GM12874 (cell line): ENCODE measurements at regions not wholly inside any gene's neighbourhood (a gene's known extent, or its start where the extent isn't known, plus 50 kb on each side); places are given as distances from the start of the nearest gene placed in this dataset.

Source experiments
- TF ChIP-seq, protein P1 (sequence below): IDR thresholded peaks from 2 replicates; pipeline ENCODE4 v1.5.1; 2011; ENCODE audit warnings: low read depth, mild to moderate bottlenecking, control low read depth, low read length, moderate library complexity; ENCODE audit not compliant: insufficient read depth

DNA sequence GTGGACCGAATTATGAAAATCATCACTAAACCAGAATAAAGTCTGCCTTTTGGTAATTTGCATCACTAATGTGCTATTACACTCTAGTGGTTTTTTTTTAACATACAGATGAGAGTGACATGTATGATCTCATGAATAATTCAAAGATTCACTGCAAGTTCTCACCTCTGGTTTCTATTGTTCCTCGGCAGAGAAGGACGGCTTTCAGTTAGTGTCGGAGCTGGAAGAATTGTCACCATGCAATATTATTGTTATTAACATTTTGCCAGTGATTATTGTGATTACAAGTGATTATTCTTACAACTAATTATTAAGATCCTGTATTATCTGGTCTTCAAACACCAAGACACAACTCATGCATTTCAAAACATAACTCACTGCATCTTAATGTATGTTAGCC is 366.6 kb upstream of the RPS23 start:
- TF ChIP-seq, protein P1, sequence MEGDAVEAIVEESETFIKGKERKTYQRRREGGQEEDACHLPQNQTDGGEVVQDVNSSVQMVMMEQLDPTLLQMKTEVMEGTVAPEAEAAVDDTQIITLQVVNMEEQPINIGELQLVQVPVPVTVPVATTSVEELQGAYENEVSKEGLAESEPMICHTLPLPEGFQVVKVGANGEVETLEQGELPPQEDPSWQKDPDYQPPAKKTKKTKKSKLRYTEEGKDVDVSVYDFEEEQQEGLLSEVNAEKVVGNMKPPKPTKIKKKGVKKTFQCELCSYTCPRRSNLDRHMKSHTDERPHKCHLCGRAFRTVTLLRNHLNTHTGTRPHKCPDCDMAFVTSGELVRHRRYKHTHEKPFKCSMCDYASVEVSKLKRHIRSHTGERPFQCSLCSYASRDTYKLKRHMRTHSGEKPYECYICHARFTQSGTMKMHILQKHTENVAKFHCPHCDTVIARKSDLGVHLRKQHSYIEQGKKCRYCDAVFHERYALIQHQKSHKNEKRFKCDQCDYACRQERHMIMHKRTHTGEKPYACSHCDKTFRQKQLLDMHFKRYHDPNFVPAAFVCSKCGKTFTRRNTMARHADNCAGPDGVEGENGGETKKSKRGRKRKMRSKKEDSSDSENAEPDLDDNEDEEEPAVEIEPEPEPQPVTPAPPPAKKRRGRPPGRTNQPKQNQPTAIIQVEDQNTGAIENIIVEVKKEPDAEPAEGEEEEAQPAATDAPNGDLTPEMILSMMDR: no peak

DNA sequence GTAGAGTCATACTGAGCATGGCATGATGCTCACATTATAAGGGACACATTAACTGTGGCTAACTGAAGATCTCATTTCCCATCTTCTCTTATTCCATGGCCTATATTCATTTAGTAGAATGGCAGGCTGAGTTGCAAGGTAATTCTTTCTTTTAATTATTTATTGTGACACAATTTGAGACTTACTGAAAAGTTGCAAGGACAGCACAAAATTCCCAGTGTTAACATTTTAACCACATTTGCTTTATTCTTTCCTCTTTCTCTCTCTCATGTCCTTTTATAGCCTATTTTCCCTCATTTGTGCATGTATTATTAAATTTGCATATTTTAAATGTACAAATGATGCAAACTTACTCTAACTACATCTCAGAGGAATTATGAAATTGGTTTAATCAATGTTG is 366.1 kb upstream of the RPS23 start:
- TF ChIP-seq, protein P1: no peak

DNA sequence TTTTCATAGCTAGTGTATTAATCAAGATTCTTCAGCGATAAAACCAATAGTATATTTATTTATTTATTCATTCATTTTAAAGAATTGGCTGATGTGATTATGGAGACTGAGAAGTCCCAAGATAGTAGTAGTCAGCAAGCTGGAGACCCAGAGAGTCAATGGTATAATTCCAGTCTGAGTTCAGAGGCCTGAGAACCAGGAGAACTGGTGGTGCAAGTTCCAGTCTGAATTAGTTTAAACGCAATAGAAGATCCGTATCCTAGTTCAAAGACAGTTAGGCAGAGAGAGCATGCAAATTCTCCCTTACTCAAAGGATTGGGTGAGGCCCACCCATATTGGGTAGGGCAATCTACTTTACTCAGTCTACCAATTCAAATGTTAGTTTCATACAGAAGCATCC is 364.2 kb upstream of the RPS23 start:
- TF ChIP-seq, protein P1: no peak

DNA sequence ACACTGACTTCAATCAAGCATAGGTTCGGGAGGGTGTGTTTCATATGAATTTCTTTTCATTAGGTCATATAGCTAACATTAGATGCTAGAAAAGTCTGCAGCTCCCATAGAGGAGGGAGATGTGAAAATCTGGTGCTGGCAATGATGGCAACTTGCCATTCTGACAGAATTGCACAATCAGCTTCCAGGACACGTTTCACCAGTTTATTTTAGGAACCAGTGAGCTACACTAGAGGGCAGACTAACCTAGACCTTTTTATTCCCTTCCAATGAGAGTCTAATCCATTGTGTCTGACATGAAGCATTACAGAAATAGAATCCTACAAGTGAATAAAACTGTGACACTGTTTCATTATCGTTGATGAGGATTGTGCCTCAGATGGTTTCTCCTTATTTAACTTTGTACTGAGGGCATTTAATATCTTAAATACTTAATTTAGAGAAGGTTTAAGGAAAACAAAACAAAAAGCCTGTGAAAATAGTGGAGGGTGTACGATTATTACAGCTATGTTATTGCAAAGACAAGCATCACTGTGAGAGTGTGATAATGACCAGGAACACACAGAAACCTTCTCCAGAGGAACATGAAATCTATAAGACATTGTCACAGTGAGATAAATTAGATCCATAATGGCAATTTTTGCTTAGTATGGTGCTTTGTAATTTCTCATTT is 363.3 kb upstream of the RPS23 start:
- TF ChIP-seq, protein P1: peak; percentile 45; the same call in 1 of the 2 replicates

DNA sequence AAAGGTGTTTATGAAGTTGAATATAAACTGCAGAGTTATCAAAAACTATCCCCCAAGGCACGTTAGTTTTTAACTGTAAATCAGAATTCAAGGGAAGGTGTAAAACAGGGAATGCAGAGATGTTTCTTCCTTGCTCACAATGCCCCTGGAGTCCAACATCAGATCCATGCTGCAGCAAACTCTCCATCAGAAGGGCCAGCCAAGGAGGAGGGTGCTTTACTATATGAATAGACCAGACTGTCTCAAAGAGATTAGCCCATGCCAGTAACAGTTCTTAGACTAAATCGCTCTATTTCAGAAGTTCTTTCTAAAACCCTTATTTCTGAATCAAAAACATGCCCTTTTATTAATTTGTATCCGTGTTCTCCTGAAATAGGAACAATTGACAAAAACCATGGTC is 362.8 kb upstream of the RPS23 start:
- TF ChIP-seq, protein P1: no peak

DNA sequence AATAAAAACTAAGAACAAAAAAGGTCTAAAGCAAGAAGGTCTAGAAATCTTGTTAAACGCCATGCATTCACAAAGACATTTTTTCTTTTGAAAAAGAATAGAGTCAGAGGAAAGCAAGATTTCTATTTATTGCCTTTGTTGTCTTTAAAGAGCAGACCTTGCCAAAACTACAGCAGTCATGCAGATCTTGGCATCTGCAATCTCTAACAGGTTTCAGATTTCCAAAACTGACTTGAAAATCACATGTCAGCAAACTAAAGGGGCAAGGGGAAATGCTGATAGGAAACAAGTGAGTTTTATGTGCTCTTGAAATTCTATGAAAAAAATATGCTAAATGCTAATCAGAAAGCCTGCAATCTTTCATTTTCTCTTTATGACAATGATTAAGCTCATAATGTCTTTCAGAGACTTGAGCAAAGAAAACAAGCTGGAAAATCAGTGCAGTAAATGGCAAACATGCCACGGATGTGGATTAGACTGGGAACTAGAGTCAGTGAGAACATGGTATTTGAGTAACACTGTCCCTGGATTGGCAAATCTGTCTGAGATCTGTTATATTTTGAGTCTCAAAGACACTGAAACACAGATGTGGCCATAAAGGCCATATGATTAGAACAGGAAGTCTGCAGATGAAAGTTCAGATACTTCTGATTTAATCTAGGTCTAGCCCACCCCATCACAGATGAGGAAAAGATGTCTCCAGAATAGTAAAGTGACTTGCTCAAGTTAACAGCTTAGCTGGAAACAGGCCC is 361.4 kb upstream of the RPS23 start:
- TF ChIP-seq, protein P1: no peak

DNA sequence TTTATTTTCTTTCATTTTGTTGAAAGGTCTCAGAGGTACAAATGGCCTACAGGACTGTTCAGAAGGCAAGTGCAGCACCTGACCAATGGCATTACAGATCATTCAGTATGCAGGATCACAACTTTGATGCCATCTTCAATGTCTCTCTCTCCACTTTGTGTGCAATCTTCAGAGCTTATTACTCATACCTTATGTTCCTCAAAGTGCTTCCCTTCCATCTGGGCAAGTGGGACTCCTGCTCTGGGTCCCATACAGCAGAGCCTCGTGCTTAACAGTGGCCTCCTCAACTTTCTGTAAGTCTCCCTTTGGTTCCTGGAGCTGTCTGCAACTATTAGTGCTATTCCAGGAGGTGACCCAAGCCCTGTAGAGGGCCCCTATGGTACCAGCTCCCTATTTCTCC is 358.4 kb upstream of the RPS23 start:
- TF ChIP-seq, protein P1: no peak
